Central memory CD8-positive, alpha-beta T cell (primary cell): ENCODE measurements at regions not wholly inside any gene's neighbourhood (a gene's known extent, or its start where the extent isn't known, plus 50 kb on each side); places are given as distances from the start of the nearest gene placed in this dataset.

Source experiments
- ATAC-seq: fragments of 150-1000 bp; cut with Tn5 transposase; replicated peaks from 2 replicates; pipeline ENCODE4 v1.10.0; 2022; ENCODE audit warnings: mild to moderate bottlenecking, moderate FRiP score, moderate number of reproducible peaks; ENCODE audit not compliant: poor library complexity, severe bottlenecking; ENCODE audit errors: extremely low read depth
- DNase-seq, 2 donors: peaks; one replicate each; pipeline ENCODE4 v3.0.0; 2021; ENCODE audit warnings: low spot score in 2 of 2
- H3K27ac Mint-ChIP-seq: one replicate; pipeline ENCODE4 v1.8.0; 2022; ENCODE audit warnings: low read depth, mild to moderate bottlenecking, moderate library complexity, mixed read lengths
- H3K27me3 Mint-ChIP-seq: one replicate; pipeline ENCODE4 v1.8.0; 2022; ENCODE audit warnings: mixed read lengths
- H3K36me3 Mint-ChIP-seq: one replicate; pipeline ENCODE4 v1.8.0; 2022; ENCODE audit warnings: mild to moderate bottlenecking, moderate library complexity, mixed read lengths; ENCODE audit not compliant: insufficient read depth
- H3K4me1 Mint-ChIP-seq: one replicate; pipeline ENCODE4 v1.8.0; 2022; ENCODE audit warnings: mixed read lengths
- H3K4me3 Mint-ChIP-seq: one replicate; pipeline ENCODE4 v1.8.0; 2022; ENCODE audit warnings: mild to moderate bottlenecking, moderate library complexity, mixed read lengths
- H3K9me3 Mint-ChIP-seq: one replicate; pipeline ENCODE4 v1.8.0; 2022; ENCODE audit warnings: mixed read lengths

DNA sequence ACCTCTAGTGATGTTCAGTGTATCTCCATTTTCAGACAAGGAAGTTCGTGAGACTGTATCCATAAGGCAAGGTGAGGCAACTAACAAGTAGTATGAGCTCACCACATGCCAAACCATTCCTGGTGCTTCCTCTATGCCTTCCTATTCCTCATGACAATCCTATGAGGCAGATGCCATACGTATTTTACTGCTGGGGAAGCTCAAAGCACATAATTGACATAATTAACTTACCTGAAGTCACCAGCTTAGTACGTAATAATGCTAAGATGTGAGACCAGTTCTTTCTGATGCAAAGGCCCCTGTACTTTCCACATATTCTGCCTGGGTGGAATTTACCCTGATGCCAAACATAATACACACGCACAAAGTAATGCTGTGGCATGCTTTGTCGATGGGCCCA lies 83.6 kb upstream of the NFIA start:
- ATAC-seq (no peak), DNase-seq (no peak)
- Mint-ChIP-seq H3K4me1 (no peaks in the 10 kb centered on the region), H3K4me3 (no peak overlapping the region), H3K9me3 (no peaks in the 10 kb centered on the region), H3K27me3 (peaks cover 10% of the 10 kb centered on the region), H3K27ac (no peak overlapping the region), H3K36me3 (no peaks in the 10 kb centered on the region)

DNA sequence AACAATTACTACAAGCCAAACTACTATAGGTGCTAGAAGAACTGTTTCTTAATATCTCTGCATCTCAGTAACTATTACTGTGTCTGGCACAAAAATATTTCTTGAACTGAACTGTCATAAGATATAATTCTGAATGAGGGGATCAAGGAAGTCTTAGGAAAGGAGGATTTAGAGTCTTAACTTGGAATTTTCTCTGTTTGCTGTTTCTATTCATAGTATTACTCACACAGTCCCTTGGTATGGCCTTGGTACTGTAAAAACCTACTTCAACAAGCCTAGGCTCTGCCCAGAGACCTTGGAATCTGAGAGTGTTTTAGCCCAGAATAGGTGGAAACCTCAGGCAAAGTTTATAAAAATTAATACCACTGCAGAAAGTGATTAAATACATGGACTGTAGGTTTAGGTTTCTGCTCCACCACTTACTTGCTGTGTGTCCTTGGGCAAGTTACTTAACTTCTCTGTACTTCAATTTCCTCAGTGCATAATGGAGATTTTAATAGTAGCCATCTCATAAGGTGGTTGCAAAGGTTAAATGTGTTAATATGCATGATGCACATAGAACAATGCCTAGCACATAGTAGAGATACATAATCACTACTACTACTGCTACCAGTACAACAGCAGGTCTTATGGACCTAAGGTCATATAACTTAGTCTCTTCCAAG lies 87.4 kb upstream of the NFIA start:
- Mint-ChIP-seq H3K36me3 (no peaks in the 10 kb centered on the region), H3K9me3 (no peaks in the 10 kb centered on the region)
- ATAC-seq, result no peak

DNA sequence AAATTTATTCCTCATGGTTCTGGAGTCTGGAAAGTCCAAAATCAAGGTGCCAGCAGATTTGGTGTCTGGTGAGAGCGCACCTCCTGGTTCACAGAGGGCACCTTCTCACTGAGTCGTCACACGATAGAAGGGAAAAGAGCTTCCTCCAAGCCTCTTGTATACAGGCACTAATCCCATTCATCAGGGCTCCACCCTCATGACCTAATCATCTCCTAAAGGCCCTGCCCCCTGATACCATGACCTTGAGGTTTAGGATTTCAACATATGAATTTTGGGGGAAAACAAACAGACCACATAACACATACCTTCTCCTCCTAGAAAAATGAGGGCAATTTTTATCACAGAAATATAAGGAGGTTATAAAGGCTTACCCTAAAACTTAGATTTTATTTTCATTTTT lies 88.0 kb upstream of the NFIA start:
- Mint-ChIP-seq H3K9me3 (no peaks in the 10 kb centered on the region), H3K36me3 (no peaks in the 10 kb centered on the region), H3K27ac (no peak overlapping the region), H3K27me3 (peaks cover 20% of the 10 kb centered on the region), H3K4me3 (no peak overlapping the region), H3K4me1 (no peaks in the 10 kb centered on the region)
- DNase-seq (no peak), ATAC-seq (no peak)

More for the DNA sequence above, 87.4 kb upstream of the NFIA start:
- Mint-ChIP-seq H3K4me1 (no peaks in the 10 kb centered on the region), H3K27ac (no peak overlapping the region), H3K27me3 (peaks cover 20% of the 10 kb centered on the region), H3K4me3 (no peak overlapping the region)
- no peak for DNase-seq

- Mint-ChIP-seq H3K9me3 (no peaks in the 10 kb centered on the region), H3K4me1 (no peaks in the 10 kb centered on the region), H3K27me3 (peaks cover 20% of the 10 kb centered on the region), H3K4me3 (no peak overlapping the region), H3K27ac (no peak overlapping the region), H3K36me3 (no peaks in the 10 kb centered on the region)
- DNase-seq (no peak), ATAC-seq (no peak)
Observed at GRCh38 chr1:60992165-60992564, 90.2 kb upstream of the NFIA start.

- no peak overlapping the region for H3K4me3 Mint-ChIP-seq
- ATAC-seq, result no peak
- H3K27ac Mint-ChIP-seq, result no peak overlapping the region
- no peaks in the 10 kb centered on the region for H3K36me3 Mint-ChIP-seq
- H3K27me3 Mint-ChIP-seq, result peaks cover 20% of the 10 kb centered on the region
- no peaks in the 10 kb centered on the region for H3K4me1 Mint-ChIP-seq
- no peak for DNase-seq
- H3K9me3 Mint-ChIP-seq, result no peaks in the 10 kb centered on the region
Observed at GRCh38 chr1:60990714-60991090, 91.7 kb upstream of the NFIA start.

GRCh38 chr1:60989749-60990713 lies 92.3 kb upstream of the NFIA start:
- no peak for ATAC-seq
- DNase-seq, result no peak
- no peak overlapping the region for H3K27ac Mint-ChIP-seq

GRCh38 chr1:60988891-60989290 lies 93.5 kb upstream of the NFIA start:
- ATAC-seq, result no peak
- Mint-ChIP-seq H3K27ac (no peak overlapping the region), H3K9me3 (no peaks in the 10 kb centered on the region), H3K27me3 (peaks cover 11% of the 10 kb centered on the region), H3K4me3 (no peak overlapping the region), H3K4me1 (peaks cover 1% of the 10 kb centered on the region), H3K36me3 (peaks cover 2% of the 10 kb centered on the region)
- DNase-seq, result no peak

More at GRCh38 chr1:60989749-60990713, 92.3 kb upstream of the NFIA start:
- H3K36me3 Mint-ChIP-seq, result no peaks in the 10 kb centered on the region
- H3K4me3 Mint-ChIP-seq, result no peak overlapping the region
- peaks cover 20% of the 10 kb centered on the region for H3K27me3 Mint-ChIP-seq
- H3K9me3 Mint-ChIP-seq, result no peaks in the 10 kb centered on the region
- no peaks in the 10 kb centered on the region for H3K4me1 Mint-ChIP-seq

DNA sequence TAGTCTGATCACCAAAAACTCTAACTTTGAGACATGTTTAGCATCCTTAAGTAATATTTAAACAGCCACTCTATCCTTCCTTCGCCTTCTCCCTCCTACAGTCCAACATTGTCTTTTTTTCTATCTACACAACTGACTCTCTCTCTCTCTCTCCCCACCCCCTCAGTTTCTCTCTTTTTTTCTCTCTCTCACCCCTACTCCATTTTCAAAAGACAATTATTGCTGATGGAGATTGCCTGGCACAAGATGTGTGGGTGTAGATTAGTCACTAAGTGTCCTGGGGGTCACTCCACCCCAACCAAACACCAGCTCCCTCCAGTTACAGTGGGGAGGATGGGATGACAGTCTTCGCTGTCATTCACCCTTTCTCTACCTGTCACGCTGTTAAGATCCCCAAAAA lies 94.5 kb upstream of the NFIA start:
- peaks cover 5% of the 10 kb centered on the region for H3K4me1 Mint-ChIP-seq
- ATAC-seq (no peak), DNase-seq (no peak)
- no peak overlapping the region for H3K4me3 Mint-ChIP-seq
- H3K9me3 Mint-ChIP-seq, result no peaks in the 10 kb centered on the region
- H3K36me3 Mint-ChIP-seq, result peaks cover 2% of the 10 kb centered on the region
- H3K27me3 Mint-ChIP-seq, result peaks cover 2% of the 10 kb centered on the region
- no peak overlapping the region for H3K27ac Mint-ChIP-seq

GRCh38 chr1:60984062-60984799 lies 98.1 kb upstream of the NFIA start:
- no peak for ATAC-seq
- DNase-seq, result no peak
- Mint-ChIP-seq H3K9me3 (no peaks in the 10 kb centered on the region), H3K27ac (no peak overlapping the region), H3K36me3 (peaks cover 2% of the 10 kb centered on the region), H3K4me3 (no peak overlapping the region), H3K27me3 (no peaks in the 10 kb centered on the region), H3K4me1 (peaks cover 5% of the 10 kb centered on the region)

DNA sequence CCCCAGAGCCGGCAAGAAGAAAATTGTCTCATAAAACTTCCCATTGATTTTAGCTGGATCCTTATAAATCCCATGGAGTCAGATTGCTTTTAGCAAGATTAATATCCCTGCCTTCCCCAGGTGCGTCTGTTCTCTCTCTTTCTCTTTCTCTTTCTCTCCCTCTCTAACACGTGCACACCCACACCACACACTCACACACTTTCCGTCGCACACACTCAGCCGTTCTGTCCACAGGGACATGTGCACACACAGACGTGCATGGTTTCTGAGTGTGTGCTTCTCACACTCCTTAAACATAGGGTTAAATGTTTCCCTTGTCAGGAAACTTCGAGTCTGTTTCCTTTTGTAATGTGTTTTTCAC lies 98.7 kb upstream of the NFIA start:
- no peak for DNase-seq
- no peak for ATAC-seq
- H3K9me3 Mint-ChIP-seq, result no peaks in the 10 kb centered on the region
- no peaks in the 10 kb centered on the region for H3K27me3 Mint-ChIP-seq
- H3K4me3 Mint-ChIP-seq, result no peak overlapping the region
- H3K36me3 Mint-ChIP-seq, result peaks cover 2% of the 10 kb centered on the region
- peaks cover 5% of the 10 kb centered on the region for H3K4me1 Mint-ChIP-seq
- H3K27ac Mint-ChIP-seq, result no peak overlapping the region

GRCh38 chr1:60982539-60982938 lies 99.8 kb upstream of the NFIA start:
- Mint-ChIP-seq H3K9me3 (no peaks in the 10 kb centered on the region), H3K27ac (no peak overlapping the region), H3K4me1 (peaks cover 5% of the 10 kb centered on the region), H3K36me3 (peaks cover 2% of the 10 kb centered on the region), H3K27me3 (no peaks in the 10 kb centered on the region), H3K4me3 (no peak overlapping the region)
- DNase-seq (no peak), ATAC-seq (no peak)

DNA sequence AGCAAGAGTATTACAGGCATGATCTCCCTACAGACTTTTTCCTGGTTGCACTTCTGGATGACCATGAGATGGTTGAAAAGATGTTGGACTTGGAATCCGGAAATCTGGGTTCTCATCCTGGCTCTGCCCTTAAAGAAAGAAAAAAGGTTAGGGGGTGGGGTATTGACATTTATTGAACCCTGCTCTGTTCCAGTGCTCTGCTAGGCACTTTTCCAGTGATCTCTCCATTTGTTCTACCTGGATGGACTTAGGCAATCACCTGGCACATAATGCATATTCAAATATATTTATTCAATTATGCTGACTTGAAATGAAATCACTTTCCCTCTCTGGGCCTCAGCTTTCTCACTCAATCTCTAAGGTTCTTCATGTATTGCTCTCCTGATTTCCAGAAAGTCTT lies 101.0 kb upstream of the NFIA start:
- ATAC-seq (no peak), DNase-seq (no peak)
- Mint-ChIP-seq H3K36me3 (peaks cover 2% of the 10 kb centered on the region), H3K4me1 (peaks cover 5% of the 10 kb centered on the region), H3K4me3 (no peak overlapping the region), H3K27ac (no peak overlapping the region), H3K27me3 (no peaks in the 10 kb centered on the region), H3K9me3 (no peaks in the 10 kb centered on the region)
